Effector memory CD4-positive, alpha-beta T cell (primary cell): ENCODE measurements at regions not wholly inside any gene's neighbourhood (a gene's known extent, or its start where the extent isn't known, plus 50 kb on each side); places are given as distances from the start of the nearest gene placed in this dataset.

ENCODE experiments used
- DNase-seq, 3 donors: peaks; one replicate each; pipeline ENCODE4 v3.0.0-alpha.2; 2020
- H3K27ac ChIP-seq: 2 replicates; pipeline ENCODE4 v1.7.0; 2013; ENCODE audit warnings: mild to moderate bottlenecking, low read length, moderate library complexity; ENCODE audit not compliant: insufficient read depth, poor library complexity, severe bottlenecking
- H3K27me3 ChIP-seq: replicated peaks from 2 replicates; pipeline ENCODE4 v1.7.0; 2013; ENCODE audit warnings: mild to moderate bottlenecking, low read length; ENCODE audit not compliant: insufficient read depth, control insufficient read depth, poor library complexity, severe bottlenecking
- H3K36me3 ChIP-seq: 2 replicates; pipeline ENCODE4 v1.7.0; 2013; ENCODE audit warnings: mild to moderate bottlenecking, low read length, moderate library complexity; ENCODE audit not compliant: control insufficient read depth, insufficient read depth
- H3K4me1 ChIP-seq: 2 replicates; pipeline ENCODE4 v1.7.0; 2013; ENCODE audit warnings: low read length, mild to moderate bottlenecking; ENCODE audit not compliant: control insufficient read depth, insufficient read depth, poor library complexity, severe bottlenecking
- H3K4me3 ChIP-seq: 2 replicates; pipeline ENCODE4 v1.7.0; 2013; ENCODE audit warnings: low read length, low read depth, mild to moderate bottlenecking; ENCODE audit not compliant: insufficient read depth, poor library complexity, severe bottlenecking
- H3K9me3 ChIP-seq: 2 replicates; pipeline ENCODE4 v1.7.0; 2013; ENCODE audit warnings: mild to moderate bottlenecking, low read length, moderate library complexity; ENCODE audit not compliant: control insufficient read depth

GRCh38 chr2:196441527-196441926 is 198.0 kb upstream of the CCDC150 start:
- no peak for DNase-seq
- Histone ChIP-seq H3K4me3 (no peak overlapping the region), H3K27me3 (no peaks in the 10 kb centered on the region), H3K36me3 (no peaks in the 10 kb centered on the region), H3K9me3 (no peaks in the 10 kb centered on the region), H3K27ac (no peak overlapping the region), H3K4me1 (no peaks in the 10 kb centered on the region)

DNA sequence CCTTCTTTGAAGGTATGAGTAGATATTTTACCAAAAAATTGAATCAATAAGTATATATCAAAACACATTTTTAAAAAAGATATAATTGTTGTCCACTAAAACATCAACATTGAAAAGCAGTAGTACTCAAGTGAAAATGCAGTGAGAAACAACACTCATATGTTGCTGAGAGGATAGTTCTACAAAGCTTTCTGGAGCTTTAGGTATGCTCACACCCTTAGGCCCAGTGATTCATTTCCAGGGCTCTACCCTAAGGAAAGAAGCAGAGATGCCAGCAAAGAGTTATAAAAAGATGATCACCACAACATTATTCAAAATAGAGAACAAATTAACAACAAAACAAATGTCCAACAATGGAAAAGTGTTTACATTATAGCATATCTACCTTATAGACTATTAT is 197.3 kb upstream of the CCDC150 start:
- no peak for DNase-seq
- Histone ChIP-seq H3K4me1 (no peaks in the 10 kb centered on the region), H3K27ac (no peak overlapping the region), H3K9me3 (no peaks in the 10 kb centered on the region), H3K4me3 (no peak overlapping the region), H3K36me3 (no peaks in the 10 kb centered on the region), H3K27me3 (no peaks in the 10 kb centered on the region)

- Histone ChIP-seq H3K27ac (no peak overlapping the region), H3K4me1 (no peaks in the 10 kb centered on the region), H3K36me3 (no peaks in the 10 kb centered on the region), H3K4me3 (no peak overlapping the region), H3K9me3 (no peaks in the 10 kb centered on the region), H3K27me3 (no peaks in the 10 kb centered on the region)
- DNase-seq = no peak
Measured at GRCh38 chr2:196444442-196444841, 195.1 kb upstream of the CCDC150 start.

- H3K27me3 ChIP-seq = no peaks in the 10 kb centered on the region
- no peaks in the 10 kb centered on the region for H3K36me3 ChIP-seq
- H3K4me1 ChIP-seq = no peaks in the 10 kb centered on the region
- no peak overlapping the region for H3K27ac ChIP-seq
- no peak overlapping the region for H3K4me3 ChIP-seq
- DNase-seq = no peak
- H3K9me3 ChIP-seq = no peaks in the 10 kb centered on the region
Measured at GRCh38 chr2:196445991-196446390, 193.5 kb upstream of the CCDC150 start.

GRCh38 chr2:196448407-196449079 is 191.0 kb upstream of the CCDC150 start:
- Histone ChIP-seq H3K9me3 (no peaks in the 10 kb centered on the region), H3K27ac (no peak overlapping the region), H3K27me3 (no peaks in the 10 kb centered on the region), H3K4me3 (no peak overlapping the region), H3K36me3 (no peaks in the 10 kb centered on the region), H3K4me1 (no peaks in the 10 kb centered on the region)
- no peak for DNase-seq

GRCh38 chr2:196449083-196449482 is 190.4 kb upstream of the CCDC150 start:
- H3K4me3 ChIP-seq = no peak overlapping the region
- no peaks in the 10 kb centered on the region for H3K36me3 ChIP-seq
- H3K27ac ChIP-seq = no peak overlapping the region
- no peak for DNase-seq
- no peaks in the 10 kb centered on the region for H3K4me1 ChIP-seq
- H3K27me3 ChIP-seq = no peaks in the 10 kb centered on the region
- no peaks in the 10 kb centered on the region for H3K9me3 ChIP-seq

GRCh38 chr2:196452758-196453157 is 186.8 kb upstream of the CCDC150 start:
- Histone ChIP-seq H3K4me1 (no peaks in the 10 kb centered on the region), H3K27ac (no peak overlapping the region), H3K27me3 (peaks cover 3% of the 10 kb centered on the region), H3K4me3 (no peak overlapping the region), H3K9me3 (no peaks in the 10 kb centered on the region), H3K36me3 (no peaks in the 10 kb centered on the region)
- DNase-seq = no peak

GRCh38 chr2:196453613-196454047 is 185.9 kb upstream of the CCDC150 start:
- no peak overlapping the region for H3K4me3 ChIP-seq
- no peaks in the 10 kb centered on the region for H3K9me3 ChIP-seq
- H3K27ac ChIP-seq = no peak overlapping the region
- DNase-seq = peak in 1 of 3 donors; percentile 3
- H3K4me1 ChIP-seq = no peaks in the 10 kb centered on the region
- peaks cover 3% of the 10 kb centered on the region for H3K27me3 ChIP-seq
- no peaks in the 10 kb centered on the region for H3K36me3 ChIP-seq

DNA sequence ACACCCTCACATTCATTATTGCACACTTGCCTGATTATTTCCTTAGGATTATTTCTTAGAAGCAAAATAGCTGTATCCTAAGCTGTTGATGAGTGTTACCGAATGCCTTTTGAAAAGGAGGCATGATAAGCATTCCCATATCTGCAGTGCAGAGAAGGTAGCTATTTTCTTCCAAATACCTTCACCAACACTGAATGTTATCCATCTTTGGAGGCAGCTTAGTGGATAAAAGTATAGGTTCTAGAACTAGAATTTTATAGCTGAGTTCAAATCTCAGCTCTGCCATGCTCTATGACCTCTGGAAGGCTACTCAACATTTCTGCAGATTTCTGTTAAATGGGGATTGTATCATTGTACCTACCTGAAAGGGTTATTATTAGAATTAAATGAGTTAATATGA is 185.0 kb upstream of the CCDC150 start:
- Histone ChIP-seq H3K27ac (no peak overlapping the region), H3K4me3 (no peak overlapping the region), H3K27me3 (peaks cover 3% of the 10 kb centered on the region), H3K9me3 (no peaks in the 10 kb centered on the region), H3K4me1 (no peaks in the 10 kb centered on the region), H3K36me3 (no peaks in the 10 kb centered on the region)
- no peak for DNase-seq

GRCh38 chr2:196459539-196459938 is 180.0 kb upstream of the CCDC150 start:
- no peaks in the 10 kb centered on the region for H3K4me1 ChIP-seq
- H3K4me3 ChIP-seq = no peak overlapping the region
- H3K9me3 ChIP-seq = no peaks in the 10 kb centered on the region
- DNase-seq = no peak
- peaks cover 3% of the 10 kb centered on the region for H3K27me3 ChIP-seq
- no peaks in the 10 kb centered on the region for H3K36me3 ChIP-seq
- H3K27ac ChIP-seq = no peak overlapping the region
